GM23248 (cell line): ENCODE measurements at regions not wholly inside any gene's neighbourhood (a gene's known extent, or its start where the extent isn't known, plus 50 kb on each side); places are given as distances from the start of the nearest gene placed in this dataset.

Source experiments
- EZH2 ChIP-seq: fragments of 200-600 bp; sonication (generic); IDR thresholded peaks from 2 replicates; pipeline ENCODE4 v1.6.1; 2018; ENCODE audit warnings: antibody characterized with exemption, mild to moderate bottlenecking; ENCODE audit not compliant: insufficient read depth, poor library complexity, severe bottlenecking
- EZH2phosphoT487 ChIP-seq: fragments of 200-600 bp; sonication (generic); IDR thresholded peaks from 2 replicates; pipeline ENCODE4 v1.6.1; 2018; ENCODE audit warnings: antibody characterized with exemption, moderate library complexity, mild to moderate bottlenecking, low read depth; ENCODE audit not compliant: insufficient read depth

GRCh38 chr5:58236498-58236897, 223.4 kb downstream of the PLK2 start:
- TF ChIP-seq EZH2 (no peak), EZH2phosphoT487 (no peak)
